Astrocyte of the cerebellum (primary cell): ENCODE measurements at regions not wholly inside any gene's neighbourhood (a gene's known extent, or its start where the extent isn't known, plus 50 kb on each side); places are given as distances from the start of the nearest gene placed in this dataset.

Source experiments
- DNase-seq: peaks from one replicate; pipeline ENCODE4 v3.0.0-alpha.2; 2011; ENCODE audit warnings: low read depth
- H3K4me3 ChIP-seq: 2 replicates; pipeline ENCODE4 v1.5.1; 2011; ENCODE audit warnings: mild to moderate bottlenecking, low read depth, low read length, moderate library complexity
- CTCF ChIP-seq: IDR thresholded peaks from 2 replicates; pipeline ENCODE4 v1.5.1; 2012; ENCODE audit warnings: low read length, low read depth, moderate library complexity, mild to moderate bottlenecking; ENCODE audit errors: missing control alignments
- in situ Hi-C: cut with HindIII; loops from 2 replicates; pipeline ENCODE4 v1.10.0; 2017; ENCODE audit warnings: low sequenced_read_pairs

GRCh38 chr6:115575285-115575684 is 485.4 kb downstream of the FRK start:
- no peak overlapping the region for H3K4me3 ChIP-seq
- no peak for TF ChIP-seq CTCF
- in situ Hi-C loops: no loop called here
- no peak for DNase-seq

- DNase-seq: peak; percentile 23
- no peak overlapping the region for H3K4me3 ChIP-seq
- TF ChIP-seq CTCF: no peak
- in situ Hi-C loops: no loop called here
Measured at GRCh38 chr6:115573861-115574260, 486.8 kb downstream of the FRK start.

DNA sequence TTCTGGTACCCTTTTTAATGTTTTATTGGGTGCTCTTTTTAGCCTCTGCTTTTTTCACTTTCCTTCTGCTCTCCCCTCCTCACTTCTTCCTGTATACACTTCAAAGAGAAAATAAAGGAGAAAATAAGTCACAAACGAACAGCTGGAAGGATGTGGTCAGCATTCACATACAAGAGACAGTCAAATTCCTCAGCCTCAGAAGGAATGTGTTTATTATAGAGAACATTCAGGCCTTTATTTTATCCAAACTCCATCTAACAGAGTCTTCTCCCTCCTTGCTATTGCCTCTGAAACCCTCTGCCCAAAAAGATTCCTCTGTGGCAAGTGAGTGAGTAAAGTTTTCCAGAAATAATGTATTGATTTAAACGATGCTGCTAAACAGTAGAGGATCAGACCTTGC is 490.4 kb downstream of the FRK start:
- peak; percentile 22 for DNase-seq
- no peak for TF ChIP-seq CTCF
- in situ Hi-C loops: no loop called here
- H3K4me3 ChIP-seq: no peak overlapping the region

DNA sequence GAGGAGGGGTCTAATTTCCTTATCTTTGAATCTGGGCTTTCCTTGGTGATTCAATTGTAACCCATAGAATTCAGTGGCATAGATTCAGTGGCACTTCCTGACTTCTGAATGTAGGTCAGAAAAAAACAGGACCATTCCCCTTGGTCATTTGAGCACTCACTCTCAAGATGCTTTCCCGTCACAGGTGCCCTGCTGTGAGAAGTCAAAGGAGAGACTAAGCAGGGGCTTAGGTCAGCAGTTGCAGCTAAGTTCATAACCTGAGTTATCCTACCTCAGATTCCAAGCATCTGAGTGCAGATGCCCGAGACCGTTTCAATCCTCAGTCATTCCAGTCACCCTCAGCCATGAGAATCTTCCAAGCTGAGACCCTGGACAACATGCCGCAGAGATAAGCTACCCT is 506.6 kb downstream of the FRK start:
- DNase-seq: no peak
- H3K4me3 ChIP-seq: no peak overlapping the region
- no peak for TF ChIP-seq CTCF
- in situ Hi-C loops: no loop called here

DNA sequence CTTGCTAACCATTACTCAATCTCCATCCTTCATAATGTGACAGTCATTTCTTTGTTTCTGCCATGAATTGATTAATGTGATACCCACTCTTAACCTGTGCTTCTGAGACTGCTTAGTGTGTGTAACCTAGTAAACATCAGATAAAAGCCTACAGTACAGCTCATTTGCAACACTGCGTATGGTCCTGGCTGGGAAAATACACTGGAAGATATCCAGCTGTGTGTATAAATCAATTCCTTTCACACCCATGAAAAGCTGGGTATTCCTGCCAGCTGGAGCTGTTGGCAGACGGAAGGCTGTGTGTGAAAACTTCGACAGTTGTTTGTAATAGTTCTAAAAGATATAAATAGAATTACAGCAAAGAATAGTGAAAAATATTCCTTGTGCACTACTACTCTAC is 509.2 kb downstream of the FRK start:
- no peak for TF ChIP-seq CTCF
- H3K4me3 ChIP-seq: no peak overlapping the region
- in situ Hi-C loops: no loop called here
- DNase-seq: no peak

- no peak for DNase-seq
- no peak for TF ChIP-seq CTCF
- in situ Hi-C loops: no loop called here
- H3K4me3 ChIP-seq: no peak overlapping the region
Measured at GRCh38 chr6:115545672-115545986, 515.1 kb downstream of the FRK start.
